BLaER1 (cell line): ENCODE measurements at regions not wholly inside any gene's neighbourhood (a gene's known extent, or its start where the extent isn't known, plus 50 kb on each side); places are given as distances from the start of the nearest gene placed in this dataset.

Experiments
- H3K27ac ChIP-seq: shearing (Covaris generic); formaldehyde crosslinking; 2 replicates; pipeline ENCODE4 v1.8.1; 2022
- H3K27me3 ChIP-seq: shearing (Covaris generic); formaldehyde crosslinking; 2 replicates; pipeline ENCODE4 v1.8.1; 2022
- H3K36me3 ChIP-seq: shearing (Covaris generic); formaldehyde crosslinking; 2 replicates; pipeline ENCODE4 v1.8.1; 2022
- H3K4me1 ChIP-seq: shearing (Covaris generic); formaldehyde crosslinking; 2 replicates; pipeline ENCODE4 v1.8.1; 2022
- H3K4me2 ChIP-seq: shearing (Covaris generic); formaldehyde crosslinking; 2 replicates; pipeline ENCODE4 v1.8.1; 2022
- H3K4me3 ChIP-seq: shearing (Covaris generic); formaldehyde crosslinking; 2 replicates; pipeline ENCODE4 v1.8.1; 2022
- H3K9ac ChIP-seq: shearing (Covaris generic); formaldehyde crosslinking; 2 replicates; pipeline ENCODE4 v1.8.1; 2022
- H3K9me3 ChIP-seq: shearing (Covaris generic); formaldehyde crosslinking; 2 replicates; pipeline ENCODE4 v1.8.1; 2022
- H4K20me1 ChIP-seq: shearing (Covaris generic); formaldehyde crosslinking; 2 replicates; pipeline ENCODE4 v1.8.1; 2022
- Cebpa-rat ChIP-seq: shearing (Covaris generic); IDR thresholded peaks from 2 replicates; pipeline ENCODE4 v1.8.1; 2022

- no peak for TF ChIP-seq Cebpa-rat
- H3K27me3 ChIP-seq: no peaks in the 10 kb centered on the region
Measured at GRCh38 chr5:44900273-44900954, 91.7 kb downstream of the MRPS30 start.

GRCh38 chr5:44907396-44907795, 98.6 kb downstream of the MRPS30 start:
- H3K27ac ChIP-seq: no peak overlapping the region
- no peak for TF ChIP-seq Cebpa-rat

More at GRCh38 chr5:44900273-44900954, 91.7 kb downstream of the MRPS30 start:
- Histone ChIP-seq H3K4me3 (no peak overlapping the region), H4K20me1 (no peaks in the 10 kb centered on the region), H3K4me1 (no peaks in the 10 kb centered on the region), H3K9me3 (no peaks in the 10 kb centered on the region), H3K27ac (no peak overlapping the region), H3K36me3 (no peaks in the 10 kb centered on the region), H3K9ac (no peak overlapping the region), H3K4me2 (no peak overlapping the region)

GRCh38 chr5:44909004-44909403, 100.3 kb downstream of the MRPS30 start:
- no peak overlapping the region for H3K27ac ChIP-seq
- no peak overlapping the region for H3K4me2 ChIP-seq
- no peak for TF ChIP-seq Cebpa-rat
- H3K9me3 ChIP-seq: no peaks in the 10 kb centered on the region
- no peaks in the 10 kb centered on the region for H4K20me1 ChIP-seq
- no peaks in the 10 kb centered on the region for H3K36me3 ChIP-seq
- no peak overlapping the region for H3K4me3 ChIP-seq
- H3K27me3 ChIP-seq: no peaks in the 10 kb centered on the region
- no peak overlapping the region for H3K9ac ChIP-seq
- no peaks in the 10 kb centered on the region for H3K4me1 ChIP-seq

More at GRCh38 chr5:44907396-44907795, 98.6 kb downstream of the MRPS30 start:
- Histone ChIP-seq H3K9ac (no peak overlapping the region), H4K20me1 (no peaks in the 10 kb centered on the region), H3K4me2 (no peak overlapping the region), H3K4me3 (no peak overlapping the region), H3K36me3 (no peaks in the 10 kb centered on the region), H3K9me3 (no peaks in the 10 kb centered on the region), H3K4me1 (no peaks in the 10 kb centered on the region), H3K27me3 (no peaks in the 10 kb centered on the region)

- Histone ChIP-seq H3K4me1 (no peaks in the 10 kb centered on the region), H3K4me2 (no peak overlapping the region), H3K4me3 (no peak overlapping the region), H3K27ac (no peak overlapping the region), H4K20me1 (no peaks in the 10 kb centered on the region), H3K9ac (no peak overlapping the region), H3K27me3 (no peaks in the 10 kb centered on the region), H3K9me3 (no peaks in the 10 kb centered on the region), H3K36me3 (no peaks in the 10 kb centered on the region)
- no peak for TF ChIP-seq Cebpa-rat
Measured at GRCh38 chr5:44911501-44911900, 102.8 kb downstream of the MRPS30 start.

GRCh38 chr5:44914221-44914620, 105.5 kb downstream of the MRPS30 start:
- no peaks in the 10 kb centered on the region for H3K36me3 ChIP-seq
- no peak overlapping the region for H3K9ac ChIP-seq
- no peaks in the 10 kb centered on the region for H3K9me3 ChIP-seq
- no peak overlapping the region for H3K27ac ChIP-seq
- no peaks in the 10 kb centered on the region for H3K27me3 ChIP-seq
- no peak for TF ChIP-seq Cebpa-rat
- H4K20me1 ChIP-seq: no peaks in the 10 kb centered on the region
- H3K4me3 ChIP-seq: no peak overlapping the region
- H3K4me2 ChIP-seq: no peak overlapping the region
- H3K4me1 ChIP-seq: no peaks in the 10 kb centered on the region

GRCh38 chr5:44919560-44919959, 110.8 kb downstream of the MRPS30 start:
- no peak overlapping the region for H3K27ac ChIP-seq
- H4K20me1 ChIP-seq: no peaks in the 10 kb centered on the region
- H3K4me3 ChIP-seq: no peak overlapping the region
- H3K4me1 ChIP-seq: no peaks in the 10 kb centered on the region
- no peak overlapping the region for H3K9ac ChIP-seq
- no peaks in the 10 kb centered on the region for H3K36me3 ChIP-seq
- no peak for TF ChIP-seq Cebpa-rat
- no peaks in the 10 kb centered on the region for H3K27me3 ChIP-seq
- H3K4me2 ChIP-seq: no peak overlapping the region
- H3K9me3 ChIP-seq: no peaks in the 10 kb centered on the region

GRCh38 chr5:44927115-44927733, 118.5 kb downstream of the MRPS30 start:
- H3K36me3 ChIP-seq: no peaks in the 10 kb centered on the region
- H3K9me3 ChIP-seq: no peaks in the 10 kb centered on the region
- no peak for TF ChIP-seq Cebpa-rat
- H3K4me2 ChIP-seq: no peak overlapping the region
- no peaks in the 10 kb centered on the region for H4K20me1 ChIP-seq
- no peak overlapping the region for H3K9ac ChIP-seq
- no peaks in the 10 kb centered on the region for H3K27me3 ChIP-seq
- H3K27ac ChIP-seq: no peak overlapping the region
- no peaks in the 10 kb centered on the region for H3K4me1 ChIP-seq
- H3K4me3 ChIP-seq: no peak overlapping the region

- Histone ChIP-seq H3K27ac (no peak overlapping the region), H3K4me3 (no peak overlapping the region), H3K4me2 (peak overlapping the region; percentile 11)
Measured at GRCh38 chr5:44932922-44933585, 124.3 kb downstream of the MRPS30 start.

GRCh38 chr5:44933686-44934085, 124.9 kb downstream of the MRPS30 start:
- Histone ChIP-seq H3K36me3 (no peaks in the 10 kb centered on the region), H3K4me3 (no peak overlapping the region), H3K27me3 (no peaks in the 10 kb centered on the region), H3K4me2 (peak overlapping the region; percentile 11; the same call in 1 of the 2 replicates), H3K4me1 (no peaks in the 10 kb centered on the region), H4K20me1 (no peaks in the 10 kb centered on the region), H3K9ac (no peak overlapping the region), H3K9me3 (no peaks in the 10 kb centered on the region), H3K27ac (no peak overlapping the region)
- no peak for TF ChIP-seq Cebpa-rat

More at GRCh38 chr5:44932922-44933585, 124.3 kb downstream of the MRPS30 start:
- Histone ChIP-seq H4K20me1 (no peaks in the 10 kb centered on the region), H3K4me1 (no peaks in the 10 kb centered on the region), H3K27me3 (no peaks in the 10 kb centered on the region), H3K36me3 (no peaks in the 10 kb centered on the region), H3K9me3 (no peaks in the 10 kb centered on the region), H3K9ac (no peak overlapping the region)
- no peak for TF ChIP-seq Cebpa-rat

GRCh38 chr5:44935262-44935661, 126.5 kb downstream of the MRPS30 start:
- no peak overlapping the region for H3K9ac ChIP-seq
- TF ChIP-seq Cebpa-rat: no peak
- no peaks in the 10 kb centered on the region for H3K27me3 ChIP-seq
- no peak overlapping the region for H3K4me2 ChIP-seq
- no peaks in the 10 kb centered on the region for H3K36me3 ChIP-seq
- no peak overlapping the region for H3K4me3 ChIP-seq
- H3K4me1 ChIP-seq: no peaks in the 10 kb centered on the region
- no peaks in the 10 kb centered on the region for H4K20me1 ChIP-seq
- H3K27ac ChIP-seq: no peak overlapping the region
- no peaks in the 10 kb centered on the region for H3K9me3 ChIP-seq
